Mammary epithelial cell (primary cell): ENCODE measurements at regions not wholly inside any gene's neighbourhood (a gene's known extent, or its start where the extent isn't known, plus 50 kb on each side); places are given as distances from the start of the nearest gene placed in this dataset.

Source experiments
- EZH2 ChIP-seq: IDR thresholded peaks from 2 replicates; pipeline ENCODE4 v1.6.1; 2012; ENCODE audit warnings: low read length, inconsistent platforms, borderline replicate concordance
- TF ChIP-seq, protein P1 (sequence below), 2 donors: IDR thresholded peaks in 1 of 2; conservative IDR thresholded peaks in 1 of 2; 2 replicates each; pipeline ENCODE4 v1.5.1; 2011 to 2012; ENCODE audit warnings: inconsistent platforms in 2 of 2, low read length in 2 of 2, mild to moderate bottlenecking in 2 of 2, control low read depth in 1 of 2, low read depth in 1 of 2; ENCODE audit not compliant: insufficient read depth in 1 of 2; ENCODE audit errors: extremely low read depth in 1 of 2

GRCh38 chr5:15375559-15375958 lies 124.4 kb upstream of the FBXL7 start:
- TF ChIP-seq, protein P1, sequence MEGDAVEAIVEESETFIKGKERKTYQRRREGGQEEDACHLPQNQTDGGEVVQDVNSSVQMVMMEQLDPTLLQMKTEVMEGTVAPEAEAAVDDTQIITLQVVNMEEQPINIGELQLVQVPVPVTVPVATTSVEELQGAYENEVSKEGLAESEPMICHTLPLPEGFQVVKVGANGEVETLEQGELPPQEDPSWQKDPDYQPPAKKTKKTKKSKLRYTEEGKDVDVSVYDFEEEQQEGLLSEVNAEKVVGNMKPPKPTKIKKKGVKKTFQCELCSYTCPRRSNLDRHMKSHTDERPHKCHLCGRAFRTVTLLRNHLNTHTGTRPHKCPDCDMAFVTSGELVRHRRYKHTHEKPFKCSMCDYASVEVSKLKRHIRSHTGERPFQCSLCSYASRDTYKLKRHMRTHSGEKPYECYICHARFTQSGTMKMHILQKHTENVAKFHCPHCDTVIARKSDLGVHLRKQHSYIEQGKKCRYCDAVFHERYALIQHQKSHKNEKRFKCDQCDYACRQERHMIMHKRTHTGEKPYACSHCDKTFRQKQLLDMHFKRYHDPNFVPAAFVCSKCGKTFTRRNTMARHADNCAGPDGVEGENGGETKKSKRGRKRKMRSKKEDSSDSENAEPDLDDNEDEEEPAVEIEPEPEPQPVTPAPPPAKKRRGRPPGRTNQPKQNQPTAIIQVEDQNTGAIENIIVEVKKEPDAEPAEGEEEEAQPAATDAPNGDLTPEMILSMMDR (conservative IDR thresholded peaks at IDR 0.05 in 1 of 2, IDR thresholded peaks at IDR 0.05 in 1 of 2; ENCODE audit: extremely low read depth in 1 of 2, insufficient read depth in 1 of 2, low read depth in 1 of 2, low read length in 2 of 2): no peak
- TF ChIP-seq EZH2: no peak
